ENCODE measurements at regions not wholly inside any gene's neighbourhood (a gene's known extent, or its start where the extent isn't known, plus 50 kb on each side); places are given as distances from the start of the nearest gene placed in this dataset.
A peak's percentile ranks its signal among the peaks of the same experiment; 100 is the strongest.
"Not testable (repeated sequence)": the region's sequence is repeated elsewhere in the genome, so short reads cannot be mapped to it uniquely, and the experiment has no call there.

- Histone ChIP-seq H4K8ac (ENCODE audit: low read depth, low read length) (no peak overlapping the region), H4K91ac (ENCODE audit: low read depth, low read length) (peak overlapping the region; percentile 55), H3K36me3 (ENCODE audit: control insufficient read depth in 1 of 2, insufficient read depth in 2 of 2, low read length in 2 of 2) (no peaks in the 10 kb centered on the region), H3K27me3 (ENCODE audit: insufficient read depth, low read length) (no peaks in the 10 kb centered on the region), H3K79me1 (ENCODE audit: low read length) (peaks cover 7% of the 10 kb centered on the region), H3K27ac (ENCODE audit: low read depth, low read length) (no peak overlapping the region), H4K12ac (ENCODE audit: low read depth, low read length) (no peak overlapping the region), H2AFZ (ENCODE audit: insufficient read depth, low read length, poor library complexity) (no peak overlapping the region), H3K9ac (ENCODE audit: low read length) (no peak overlapping the region), H3K4me2 (ENCODE audit: low read length) (no peak overlapping the region), H3K14ac (ENCODE audit: low read length) (no peak overlapping the region), H3K23ac (ENCODE audit: low read length) (no peak overlapping the region), H3K4ac (ENCODE audit: low read depth, low read length) (no peak overlapping the region), H3K9me3 (ENCODE audit: insufficient read depth, low read depth, low read length) (peaks cover 2% of the 10 kb centered on the region), H2BK5ac (ENCODE audit: low read depth, low read length, poor library complexity) (no peak overlapping the region), H3K4me3 (ENCODE audit: low read depth, low read length) (no peak overlapping the region), H2BK12ac (ENCODE audit: low read length) (peak overlapping the region; percentile 5), H3K18ac (ENCODE audit: low read length) (no peak overlapping the region), H2BK120ac (ENCODE audit: insufficient read depth, low read length, poor library complexity) (no peak overlapping the region), H3K79me2 (ENCODE audit: control insufficient read depth, insufficient read depth, low read length, poor library complexity) (no peaks in the 10 kb centered on the region), H2AK5ac (ENCODE audit: low read length) (no peak overlapping the region), H3K4me1 (ENCODE audit: control insufficient read depth in 1 of 2, insufficient read depth in 2 of 2, low read length in 2 of 2) (peaks cover 17 to 30% of the 10 kb centered on the region in 2 experiments)
- no peak for DNase-seq
- WGBS (ENCODE audit: extremely low coverage, insufficient coverage, insufficient read length), result no CpG with 5 or more reads among the region's 17 CpGs
Measured at GRCh38 chr20:47972916-47973309, 187.6 kb upstream of the SULF2 start.

DNA sequence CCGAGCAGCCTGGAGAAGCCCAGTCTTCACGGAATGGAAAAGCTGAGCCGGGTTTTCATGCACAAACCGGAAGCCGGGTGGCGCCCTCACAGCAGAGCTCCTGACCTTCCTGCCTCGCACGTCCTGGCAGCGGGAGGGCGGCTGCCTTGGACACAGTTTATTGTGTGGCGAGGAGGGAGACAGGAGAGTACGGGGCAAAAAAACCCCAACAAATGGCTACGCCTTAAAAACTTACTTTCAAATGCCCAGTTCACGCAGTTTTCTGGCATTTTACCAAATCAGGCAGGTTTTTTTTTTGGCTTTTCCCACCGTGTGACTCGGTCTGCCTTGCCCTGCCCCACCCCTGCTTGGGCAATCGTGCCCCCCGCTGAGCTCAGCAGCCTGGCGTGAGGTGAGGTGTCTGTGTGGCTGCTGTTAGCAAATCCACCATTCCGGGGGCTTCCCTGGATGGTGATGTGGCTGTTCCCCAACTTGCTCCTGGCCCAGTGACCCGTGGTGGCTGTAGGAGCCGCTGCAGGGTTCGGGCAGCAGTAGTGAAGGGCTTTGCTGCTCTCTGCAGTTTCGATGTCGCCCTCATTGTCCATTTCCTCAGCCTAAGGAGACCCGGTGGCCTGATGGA is 187.1 kb upstream of the SULF2 start:
- not testable (repeated sequence) for H2AFZ ChIP-seq (ENCODE audit: insufficient read depth, low read length, poor library complexity); H3K9ac ChIP-seq (ENCODE audit: low read length); H4K8ac ChIP-seq (ENCODE audit: low read depth, low read length); H3K4me2 ChIP-seq (ENCODE audit: low read length); H3K36me3 ChIP-seq (ENCODE audit: control insufficient read depth in 1 of 2, insufficient read depth in 2 of 2, low read length in 2 of 2); H3K4me3 ChIP-seq (ENCODE audit: low read depth, low read length); H3K9me3 ChIP-seq (ENCODE audit: insufficient read depth, low read depth, low read length); H3K23ac ChIP-seq (ENCODE audit: low read length); H3K4ac ChIP-seq (ENCODE audit: low read depth, low read length); H2AK5ac ChIP-seq (ENCODE audit: low read length); H3K27me3 ChIP-seq (ENCODE audit: insufficient read depth, low read length); H3K14ac ChIP-seq (ENCODE audit: low read length); H3K79me1 ChIP-seq (ENCODE audit: low read length); H3K79me2 ChIP-seq (ENCODE audit: control insufficient read depth, insufficient read depth, low read length, poor library complexity); H2BK5ac ChIP-seq (ENCODE audit: low read depth, low read length, poor library complexity); H2BK120ac ChIP-seq (ENCODE audit: insufficient read depth, low read length, poor library complexity); H4K12ac ChIP-seq (ENCODE audit: low read depth, low read length); H3K27ac ChIP-seq (ENCODE audit: low read depth, low read length); H3K18ac ChIP-seq (ENCODE audit: low read length)
- Histone ChIP-seq H2BK12ac (ENCODE audit: low read length) (peak overlapping the region; percentile 5), H4K91ac (ENCODE audit: low read depth, low read length) (peak overlapping the region; percentile 55), H3K4me1 (ENCODE audit: control insufficient read depth in 1 of 2, insufficient read depth in 2 of 2, low read length in 2 of 2) (peaks cover 17 to 30% of the 10 kb centered on the region in 2 experiments)
- WGBS (ENCODE audit: extremely low coverage, insufficient coverage, insufficient read length), result no CpG with 5 or more reads among the region's 26 CpGs
- DNase-seq, result peak in 1 of 2 donors; percentile 6

GRCh38 chr20:47971058-47971791 is 185.9 kb upstream of the SULF2 start:
- H3K9ac ChIP-seq (ENCODE audit: low read length), result no peak overlapping the region
- H2AK5ac ChIP-seq (ENCODE audit: low read length), result no peak overlapping the region
- no peak overlapping the region for H2BK120ac ChIP-seq (ENCODE audit: insufficient read depth, low read length, poor library complexity)
- H3K9me3 ChIP-seq (ENCODE audit: insufficient read depth, low read depth, low read length), result peaks cover 4% of the 10 kb centered on the region
- no peak overlapping the region for H3K4me2 ChIP-seq (ENCODE audit: low read length)
- no CpG with 5 or more reads among the region's 14 CpGs for WGBS (ENCODE audit: extremely low coverage, insufficient coverage, insufficient read length)
- peak overlapping the region; percentile 63 for H4K91ac ChIP-seq (ENCODE audit: low read depth, low read length)
- peak overlapping the region; percentile 10 for H3K27ac ChIP-seq (ENCODE audit: low read depth, low read length)
- no peaks in the 10 kb centered on the region for H3K27me3 ChIP-seq (ENCODE audit: insufficient read depth, low read length)
- H4K8ac ChIP-seq (ENCODE audit: low read depth, low read length), result no peak overlapping the region
- peaks cover 7% of the 10 kb centered on the region for H3K79me1 ChIP-seq (ENCODE audit: low read length)
- no peak overlapping the region for H3K14ac ChIP-seq (ENCODE audit: low read length)
- no peak overlapping the region for H2AFZ ChIP-seq (ENCODE audit: insufficient read depth, low read length, poor library complexity)
- no peak overlapping the region for H4K12ac ChIP-seq (ENCODE audit: low read depth, low read length)
- H3K4me1 ChIP-seq (ENCODE audit: control insufficient read depth in 1 of 2, insufficient read depth in 2 of 2, low read length in 2 of 2), result peaks cover 17 to 30% of the 10 kb centered on the region in 2 experiments
- no peak overlapping the region for H2BK5ac ChIP-seq (ENCODE audit: low read depth, low read length, poor library complexity)
- no peak overlapping the region for H3K23ac ChIP-seq (ENCODE audit: low read length)
- no peak for DNase-seq
- no peak overlapping the region for H3K4me3 ChIP-seq (ENCODE audit: low read depth, low read length)
- H3K4ac ChIP-seq (ENCODE audit: low read depth, low read length), result no peak overlapping the region
- H2BK12ac ChIP-seq (ENCODE audit: low read length), result peak overlapping the region; percentile 32
- no peaks in the 10 kb centered on the region for H3K36me3 ChIP-seq (ENCODE audit: control insufficient read depth in 1 of 2, insufficient read depth in 2 of 2, low read length in 2 of 2)
- peak overlapping the region; percentile 21 for H3K18ac ChIP-seq (ENCODE audit: low read length)
- no peaks in the 10 kb centered on the region for H3K79me2 ChIP-seq (ENCODE audit: control insufficient read depth, insufficient read depth, low read length, poor library complexity)

- Histone ChIP-seq H2BK120ac (ENCODE audit: insufficient read depth, low read length, poor library complexity) (no peak overlapping the region), H2BK5ac (ENCODE audit: low read depth, low read length, poor library complexity) (no peak overlapping the region), H3K23ac (ENCODE audit: low read length) (no peak overlapping the region), H2AK5ac (ENCODE audit: low read length) (no peak overlapping the region), H3K4me1 (ENCODE audit: control insufficient read depth in 1 of 2, insufficient read depth in 2 of 2, low read length in 2 of 2) (peaks cover 17 to 30% of the 10 kb centered on the region in 2 experiments), H2AFZ (ENCODE audit: insufficient read depth, low read length, poor library complexity) (no peak overlapping the region), H3K79me1 (ENCODE audit: low read length) (peaks cover 7% of the 10 kb centered on the region), H3K27ac (ENCODE audit: low read depth, low read length) (no peak overlapping the region), H3K18ac (ENCODE audit: low read length) (no peak overlapping the region), H3K79me2 (ENCODE audit: control insufficient read depth, insufficient read depth, low read length, poor library complexity) (no peaks in the 10 kb centered on the region), H4K12ac (ENCODE audit: low read depth, low read length) (no peak overlapping the region), H3K4ac (ENCODE audit: low read depth, low read length) (no peak overlapping the region), H2BK12ac (ENCODE audit: low read length) (no peak overlapping the region), H3K14ac (ENCODE audit: low read length) (no peak overlapping the region), H3K9me3 (ENCODE audit: insufficient read depth, low read depth, low read length) (peaks cover 4% of the 10 kb centered on the region), H3K36me3 (ENCODE audit: control insufficient read depth in 1 of 2, insufficient read depth in 2 of 2, low read length in 2 of 2) (no peaks in the 10 kb centered on the region), H3K4me2 (ENCODE audit: low read length) (no peak overlapping the region), H4K91ac (ENCODE audit: low read depth, low read length) (no peak overlapping the region), H4K8ac (ENCODE audit: low read depth, low read length) (no peak overlapping the region), H3K27me3 (ENCODE audit: insufficient read depth, low read length) (no peaks in the 10 kb centered on the region), H3K4me3 (ENCODE audit: low read depth, low read length) (no peak overlapping the region), H3K9ac (ENCODE audit: low read length) (no peak overlapping the region)
- DNase-seq, result no peak
- no CpG with 5 or more reads among the region's 8 CpGs for WGBS (ENCODE audit: extremely low coverage, insufficient coverage, insufficient read length)
Measured at GRCh38 chr20:47970282-47970903, 185.1 kb upstream of the SULF2 start.
